ENCODE measurements at regions not wholly inside any gene's neighbourhood (a gene's known extent, or its start where the extent isn't known, plus 50 kb on each side); places are given as distances from the start of the nearest gene placed in this dataset.

- Histone ChIP-seq H3K4me1 (no peaks in the 10 kb centered on the region), H3K27ac (no peak overlapping the region), H3K27me3 (ENCODE audit: control insufficient read depth, insufficient read depth, low read length) (no peaks in the 10 kb centered on the region), H3K9ac (no peak overlapping the region), H3K4me2 (ENCODE audit: low read length) (no peak overlapping the region), H3K9me3 (ENCODE audit: control insufficient read depth, low read length) (no peaks in the 10 kb centered on the region), H3K36me3 (ENCODE audit: control insufficient read depth, insufficient read depth, low read length) (no peaks in the 10 kb centered on the region), H2AFZ (no peak overlapping the region), H3K4me3 (ENCODE audit: low read depth, low read length) (no peak overlapping the region), H3K79me2 (no peaks in the 10 kb centered on the region)
- no peak for TF ChIP-seq CTCF (IDR thresholded peaks at IDR 0.05)
Observed at GRCh38 chr9:22643541-22643940, 196.9 kb downstream of the DMRTA1 start.

GRCh38 chr9:22645893-22646292, 199.3 kb downstream of the DMRTA1 start:
- no peak overlapping the region for H3K4me2 ChIP-seq (ENCODE audit: low read length)
- no peak overlapping the region for H3K27ac ChIP-seq
- no peaks in the 10 kb centered on the region for H3K36me3 ChIP-seq (ENCODE audit: control insufficient read depth, insufficient read depth, low read length)
- no peak overlapping the region for H3K4me3 ChIP-seq (ENCODE audit: low read depth, low read length)
- H3K27me3 ChIP-seq (ENCODE audit: control insufficient read depth, insufficient read depth, low read length) = no peaks in the 10 kb centered on the region
- no peak for TF ChIP-seq CTCF (IDR thresholded peaks at IDR 0.05)
- no peak overlapping the region for H3K9ac ChIP-seq
- no peaks in the 10 kb centered on the region for H3K4me1 ChIP-seq
- H3K9me3 ChIP-seq (ENCODE audit: control insufficient read depth, low read length) = no peaks in the 10 kb centered on the region
- no peaks in the 10 kb centered on the region for H3K79me2 ChIP-seq
- no peak overlapping the region for H2AFZ ChIP-seq

- Histone ChIP-seq H3K79me2 (no peaks in the 10 kb centered on the region), H3K36me3 (ENCODE audit: control insufficient read depth, insufficient read depth, low read length) (no peaks in the 10 kb centered on the region), H3K27me3 (ENCODE audit: control insufficient read depth, insufficient read depth, low read length) (no peaks in the 10 kb centered on the region), H3K4me3 (ENCODE audit: low read depth, low read length) (no peak overlapping the region), H3K9me3 (ENCODE audit: control insufficient read depth, low read length) (no peaks in the 10 kb centered on the region), H2AFZ (no peak overlapping the region), H3K4me1 (no peaks in the 10 kb centered on the region), H3K4me2 (ENCODE audit: low read length) (no peak overlapping the region), H3K27ac (no peak overlapping the region), H3K9ac (no peak overlapping the region)
- no peak for TF ChIP-seq CTCF (IDR thresholded peaks at IDR 0.05)
Observed at GRCh38 chr9:22649384-22649783, 202.8 kb downstream of the DMRTA1 start.

- no peaks in the 10 kb centered on the region for H3K36me3 ChIP-seq (ENCODE audit: control insufficient read depth, insufficient read depth, low read length)
- no peak overlapping the region for H3K9ac ChIP-seq
- H3K4me1 ChIP-seq = no peaks in the 10 kb centered on the region
- no peak for TF ChIP-seq CTCF (IDR thresholded peaks at IDR 0.05)
- no peak overlapping the region for H3K4me2 ChIP-seq (ENCODE audit: low read length)
- H3K27ac ChIP-seq = no peak overlapping the region
- no peaks in the 10 kb centered on the region for H3K79me2 ChIP-seq
- H2AFZ ChIP-seq = no peak overlapping the region
- no peaks in the 10 kb centered on the region for H3K9me3 ChIP-seq (ENCODE audit: control insufficient read depth, low read length)
- no peaks in the 10 kb centered on the region for H3K27me3 ChIP-seq (ENCODE audit: control insufficient read depth, insufficient read depth, low read length)
- H3K4me3 ChIP-seq (ENCODE audit: low read depth, low read length) = no peak overlapping the region
Observed at GRCh38 chr9:22650145-22650544, 203.5 kb downstream of the DMRTA1 start.

GRCh38 chr9:22650946-22651345, 204.3 kb downstream of the DMRTA1 start:
- Histone ChIP-seq H3K9me3 (ENCODE audit: control insufficient read depth, low read length) (no peaks in the 10 kb centered on the region), H3K36me3 (ENCODE audit: control insufficient read depth, insufficient read depth, low read length) (no peaks in the 10 kb centered on the region), H2AFZ (no peak overlapping the region), H3K9ac (no peak overlapping the region), H3K79me2 (no peaks in the 10 kb centered on the region), H3K4me3 (ENCODE audit: low read depth, low read length) (no peak overlapping the region), H3K27me3 (ENCODE audit: control insufficient read depth, insufficient read depth, low read length) (no peaks in the 10 kb centered on the region), H3K4me1 (no peaks in the 10 kb centered on the region), H3K27ac (no peak overlapping the region), H3K4me2 (ENCODE audit: low read length) (no peak overlapping the region)
- no peak for TF ChIP-seq CTCF (IDR thresholded peaks at IDR 0.05)

All from parathyroid adenoma (tissue), 2 donors.